Gastrocnemius medialis (tissue), 4 donors: ENCODE measurements at regions not wholly inside any gene's neighbourhood (a gene's known extent, or its start where the extent isn't known, plus 50 kb on each side); places are given as distances from the start of the nearest gene placed in this dataset.

Source experiments
- ATAC-seq, 2 donors: fragments of 150-250 bp; one replicate each; pipeline ENCODE4 v1.9.1; 2016
- DNase-seq, 2 donors: peaks; one replicate each; pipeline ENCODE4 v3.0.0-alpha.2; 2019
- H3K27ac ChIP-seq, 4 donors: fragments of 200-600 bp; sonication (generic); 1 replicate in 1 of 4; 2 replicates in 3 of 4; pipeline ENCODE4 v1.5.1; 2016 to 2018; ENCODE audit warnings: mild to moderate bottlenecking in 2 of 4, moderate library complexity in 1 of 4
- H3K27me3 ChIP-seq, 3 donors: fragments of 200-600 bp; sonication (generic) in 2 of 3; 1 replicate in 1 of 3; 2 replicates in 2 of 3; pipeline versions ENCODE4 v1.5.1 to v1.6.0; 2016 to 2019; ENCODE audit warnings: mild to moderate bottlenecking in 1 of 3, moderate library complexity in 1 of 3
- H3K36me3 ChIP-seq, 2 donors: fragments of 200-600 bp; sonication (generic) in 1 of 2; one replicate each; pipeline ENCODE4 v1.5.1; 2017 to 2018
- H3K4me1 ChIP-seq, 2 donors: fragments of 200-600 bp; sonication (generic) in 1 of 2; one replicate each; pipeline ENCODE4 v1.5.1; 2016 to 2017; ENCODE audit warnings: mild to moderate bottlenecking in 2 of 2
- H3K4me3 ChIP-seq, 4 donors: fragments of 200-600 bp; sonication (generic) in 3 of 4; 1 replicate in 1 of 4; 2 replicates in 3 of 4; pipeline ENCODE4 v1.5.1; 2016 to 2019; ENCODE audit warnings: mild to moderate bottlenecking in 2 of 4
- H3K9me3 ChIP-seq, 3 donors: fragments of 200-600 bp; sonication (generic) in 2 of 3; 1 replicate in 1 of 3; 2 replicates in 2 of 3; pipeline ENCODE4 v1.5.1; 2016 to 2019
- CTCF ChIP-seq, 5 experiments: fragments of 450-650 bp in 3 of 5; fragments of 200-600 bp in 2 of 5; sonication (generic) in 2 of 5; IDR thresholded peaks in 4 of 5; conservative IDR thresholded peaks in 1 of 5; 1 replicate in 4 of 5; 2 replicates in 1 of 5; pipeline ENCODE4 v1.5.1; 2016 to 2019; ENCODE audit warnings: antibody characterized with exemption in 5 of 5, mild to moderate bottlenecking in 3 of 5, moderate library complexity in 3 of 5
- POLR2A ChIP-seq, 2 donors: fragments of 450-650 bp; IDR thresholded peaks; one replicate each; pipeline ENCODE4 v1.6.1; 2017; ENCODE audit warnings: antibody characterized with exemption in 2 of 2, mild to moderate bottlenecking in 2 of 2, moderate library complexity in 2 of 2
- in situ Hi-C, 4 donors: fragments of 200-750 bp; cut with MboI; loops; one replicate each; pipeline versions ENCODE4 v1.15.0 to v1.8.0; 2017; ENCODE audit warnings: low sequenced_read_pairs in 4 of 4
- intact Hi-C: fragments of 100-400 bp; cut with DNase I; formaldehyde crosslinking; loops from one replicate; pipeline ENCODE4 v1.15.1; 2023; ENCODE audit warnings: low total_unique reads

DNA sequence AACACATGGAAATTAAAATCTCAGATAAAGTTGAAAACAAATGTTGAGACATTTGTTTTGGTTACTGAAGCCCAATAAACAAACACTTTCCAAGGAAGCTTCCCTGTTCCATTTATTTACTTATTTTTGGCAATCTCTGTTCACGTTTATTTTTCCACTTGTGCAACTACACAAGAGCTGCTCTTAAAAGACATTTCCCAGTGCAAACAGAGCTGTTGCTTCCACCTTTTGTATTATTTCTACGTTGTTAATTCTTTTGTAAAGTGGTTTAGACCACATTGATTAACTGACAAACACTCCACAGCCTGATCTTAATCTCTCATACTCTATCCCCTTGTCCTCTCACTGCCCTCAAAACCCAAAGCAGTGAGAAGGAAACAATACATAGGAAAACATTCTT, 757.6 kb downstream of the LIG4 start:
- DNase-seq (no peak), ATAC-seq (no peak)
- Histone ChIP-seq H3K36me3 (no peaks in the 10 kb centered on the region), H3K27me3 (no peaks in the 10 kb centered on the region), H3K9me3 (no peaks in the 10 kb centered on the region), H3K4me1 (no peaks in the 10 kb centered on the region), H3K27ac (no peak overlapping the region), H3K4me3 (no peak overlapping the region)
- intact Hi-C loops = no loop called here
- in situ Hi-C loops = no loop called here
- TF ChIP-seq CTCF (IDR thresholded peaks at IDR 0.05 in 4 of 5, conservative IDR thresholded peaks at IDR 0.05 in 1 of 5) (no peak), POLR2A (IDR thresholded peaks at IDR 0.05) (no peak)

DNA sequence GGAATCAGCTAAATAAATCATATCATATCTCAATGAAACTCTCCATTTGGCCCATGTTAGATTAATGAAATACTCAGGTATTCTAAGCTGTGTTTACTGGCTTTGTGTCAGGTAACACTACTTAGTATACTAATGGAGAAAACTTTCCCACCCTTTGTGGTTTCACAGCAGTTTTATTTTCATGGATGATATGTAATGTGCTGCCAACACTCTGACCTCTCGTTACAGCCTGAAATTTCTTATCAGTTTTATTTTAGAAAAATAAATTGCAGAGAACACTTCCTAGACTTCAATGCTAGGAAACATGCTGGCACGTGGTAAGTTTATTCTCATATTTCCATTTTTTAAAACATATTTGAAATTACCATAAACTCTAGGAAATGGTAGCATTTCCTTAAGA, 758.9 kb downstream of the LIG4 start:
- Histone ChIP-seq H3K36me3 (no peaks in the 10 kb centered on the region), H3K27ac (no peak overlapping the region), H3K9me3 (no peaks in the 10 kb centered on the region), H3K27me3 (no peaks in the 10 kb centered on the region), H3K4me3 (no peak overlapping the region), H3K4me1 (no peaks in the 10 kb centered on the region)
- intact Hi-C loops = no loop called here
- DNase-seq = no peak
- no peak for TF ChIP-seq CTCF (IDR thresholded peaks at IDR 0.05 in 4 of 5, conservative IDR thresholded peaks at IDR 0.05 in 1 of 5)
- no peak for TF ChIP-seq POLR2A (IDR thresholded peaks at IDR 0.05)
- in situ Hi-C loops = no loop called here
- no peak for ATAC-seq

DNA sequence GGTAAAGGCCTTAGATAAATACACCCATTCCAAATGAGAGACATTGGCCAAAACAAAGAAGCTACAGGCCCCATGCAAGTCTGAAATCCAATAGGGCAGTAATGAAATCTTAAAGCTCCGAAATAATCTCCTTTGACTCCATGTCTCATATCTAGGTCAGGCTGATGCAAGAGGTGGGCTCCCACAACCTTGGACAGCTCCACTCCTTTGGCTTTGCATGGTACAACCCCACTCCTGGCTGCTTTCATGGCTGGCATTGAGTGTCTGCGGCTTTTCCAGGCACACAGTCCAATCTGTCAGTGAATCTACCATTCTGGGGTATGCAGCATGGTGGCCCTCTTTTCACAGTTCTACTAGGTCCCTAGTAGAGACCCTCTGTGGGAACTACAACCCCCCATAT, 762.5 kb downstream of the LIG4 start:
- in situ Hi-C loops = no loop called here

GRCh38 chr13:107450931-107451330, 764.4 kb downstream of the LIG4 start:
- H3K9me3 ChIP-seq = no peaks in the 10 kb centered on the region
- in situ Hi-C loops = no loop called here
- H3K27me3 ChIP-seq = no peaks in the 10 kb centered on the region
- H3K27ac ChIP-seq = no peak overlapping the region
- TF ChIP-seq POLR2A (IDR thresholded peaks at IDR 0.05) = no peak
- TF ChIP-seq CTCF (IDR thresholded peaks at IDR 0.05 in 4 of 5, conservative IDR thresholded peaks at IDR 0.05 in 1 of 5) = no peak
- H3K4me1 ChIP-seq = no peaks in the 10 kb centered on the region
- intact Hi-C loops = no loop called here
- ATAC-seq (no peak), DNase-seq (no peak)
- H3K36me3 ChIP-seq = no peaks in the 10 kb centered on the region
- H3K4me3 ChIP-seq = no peak overlapping the region

More for the DNA sequence above, 762.5 kb downstream of the LIG4 start:
- intact Hi-C loops = no loop called here
- no peak for ATAC-seq
- Histone ChIP-seq H3K27me3 (no peaks in the 10 kb centered on the region), H3K9me3 (no peaks in the 10 kb centered on the region), H3K27ac (no peak overlapping the region), H3K36me3 (no peaks in the 10 kb centered on the region), H3K4me1 (no peaks in the 10 kb centered on the region), H3K4me3 (no peak overlapping the region)
- TF ChIP-seq POLR2A (IDR thresholded peaks at IDR 0.05) (no peak), CTCF (IDR thresholded peaks at IDR 0.05 in 4 of 5, conservative IDR thresholded peaks at IDR 0.05 in 1 of 5) (no peak)
- DNase-seq = no peak

- no peaks in the 10 kb centered on the region for H3K4me1 ChIP-seq
- in situ Hi-C loops (no loop called here), intact Hi-C loops (no loop called here)
- H3K4me3 ChIP-seq = no peak overlapping the region
- no peaks in the 10 kb centered on the region for H3K27me3 ChIP-seq
- no peaks in the 10 kb centered on the region for H3K36me3 ChIP-seq
- H3K9me3 ChIP-seq = no peaks in the 10 kb centered on the region
- DNase-seq = no peak
- no peak for TF ChIP-seq CTCF (IDR thresholded peaks at IDR 0.05 in 4 of 5, conservative IDR thresholded peaks at IDR 0.05 in 1 of 5)
- TF ChIP-seq POLR2A (IDR thresholded peaks at IDR 0.05) = no peak
- no peak for ATAC-seq
- no peak overlapping the region for H3K27ac ChIP-seq
Measured at GRCh38 chr13:107450431-107450830, 764.9 kb downstream of the LIG4 start.
